Tibial artery (tissue), 4 donors: ENCODE measurements at regions not wholly inside any gene's neighbourhood (a gene's known extent, or its start where the extent isn't known, plus 50 kb on each side); places are given as distances from the start of the nearest gene placed in this dataset.
"Not testable (repeated sequence)": the region's sequence is repeated elsewhere in the genome, so short reads cannot be mapped to it uniquely, and the experiment has no call there.

Experiments used
- DNase-seq, 2 donors: peaks; one replicate each; pipeline ENCODE4 v3.0.0-alpha.2; 2019
- H3K27ac ChIP-seq, 2 donors: fragments of 200-600 bp; sonication (generic) in 1 of 2; 1 replicate in 1 of 2; 2 replicates in 1 of 2; pipeline ENCODE4 v1.5.1; 2018 to 2019; ENCODE audit warnings: mild to moderate bottlenecking in 1 of 2
- H3K27me3 ChIP-seq, 2 donors: fragments of 200-600 bp; sonication (generic) in 1 of 2; one replicate each; pipeline versions ENCODE4 v1.5.1 to v1.6.0; 2016 to 2019
- H3K36me3 ChIP-seq, 3 donors: fragments of 200-600 bp; sonication (generic) in 2 of 3; one replicate each; pipeline ENCODE4 v1.5.1; 2016 to 2019; ENCODE audit warnings: mild to moderate bottlenecking in 2 of 3
- H3K4me1 ChIP-seq, 4 donors: fragments of 200-600 bp; sonication (generic) in 2 of 4; 1 replicate in 3 of 4; 2 replicates in 1 of 4; pipeline ENCODE4 v1.5.1; 2016 to 2019
- H3K4me3 ChIP-seq, 2 donors: fragments of 200-600 bp; sonication (generic) in 1 of 2; 1 replicate in 1 of 2; 2 replicates in 1 of 2; pipeline ENCODE4 v1.5.1; 2018 to 2019; ENCODE audit warnings: mild to moderate bottlenecking in 2 of 2
- H3K9me3 ChIP-seq, 3 donors: fragments of 200-600 bp; sonication (generic) in 1 of 3; one replicate each; pipeline ENCODE4 v1.5.1; 2016 to 2019
- CTCF ChIP-seq, 2 experiments: fragments of 200-600 bp in 1 of 2; fragments of 450-650 bp in 1 of 2; IDR thresholded peaks; one replicate each; pipeline ENCODE4 v1.5.1; 2017 to 2019; ENCODE audit warnings: antibody characterized with exemption in 2 of 2, mild to moderate bottlenecking in 1 of 2, moderate library complexity in 1 of 2
- intact Hi-C: fragments of 100-400 bp; cut with DNase I; formaldehyde crosslinking; loops from one replicate; pipeline ENCODE4 v1.15.0; 2023; ENCODE audit warnings: low total_unique reads

GRCh38 chr1:187038784-187039183 lies 210.0 kb downstream of the PLA2G4A start:
- no peak for DNase-seq
- intact Hi-C loops = no loop called here
- H3K4me3 ChIP-seq = no peak overlapping the region
- H3K27me3 ChIP-seq = no peaks in the 10 kb centered on the region
- H3K9me3 ChIP-seq = no peaks in the 10 kb centered on the region
- no peaks in the 10 kb centered on the region for H3K4me1 ChIP-seq
- no peaks in the 10 kb centered on the region for H3K36me3 ChIP-seq
- no peak for TF ChIP-seq CTCF (IDR thresholded peaks at IDR 0.05)
- no peak overlapping the region for H3K27ac ChIP-seq

GRCh38 chr1:187041104-187041503 lies 212.4 kb downstream of the PLA2G4A start:
- no peak overlapping the region for H3K27ac ChIP-seq
- H3K9me3 ChIP-seq = no peaks in the 10 kb centered on the region
- no peak for DNase-seq
- H3K4me1 ChIP-seq = no peaks in the 10 kb centered on the region
- TF ChIP-seq CTCF (IDR thresholded peaks at IDR 0.05) = no peak
- no peak overlapping the region for H3K4me3 ChIP-seq
- intact Hi-C loops = no loop called here
- no peaks in the 10 kb centered on the region for H3K36me3 ChIP-seq
- H3K27me3 ChIP-seq = no peaks in the 10 kb centered on the region

- Histone ChIP-seq H3K27ac (no peak overlapping the region), H3K27me3 (no peaks in the 10 kb centered on the region), H3K4me3 (no peak overlapping the region), H3K36me3 (no peaks in the 10 kb centered on the region), H3K9me3 (no peaks in the 10 kb centered on the region), H3K4me1 (no peaks in the 10 kb centered on the region)
- intact Hi-C loops = no loop called here
- no peak for DNase-seq
- no peak for TF ChIP-seq CTCF (IDR thresholded peaks at IDR 0.05)
Measured at GRCh38 chr1:187042538-187042937, 213.8 kb downstream of the PLA2G4A start.

GRCh38 chr1:187043433-187043832 lies 214.7 kb downstream of the PLA2G4A start:
- H3K9me3 ChIP-seq, H3K4me3 ChIP-seq, H3K27ac ChIP-seq, intact Hi-C loops, H3K27me3 ChIP-seq, DNase-seq, H3K4me1 ChIP-seq, H3K36me3 ChIP-seq: not testable (repeated sequence)

- H3K4me3 ChIP-seq = no peak overlapping the region
- no peaks in the 10 kb centered on the region for H3K9me3 ChIP-seq
- intact Hi-C loops = no loop called here
- no peak for DNase-seq
- H3K27me3 ChIP-seq = no peaks in the 10 kb centered on the region
- no peak overlapping the region for H3K27ac ChIP-seq
- no peaks in the 10 kb centered on the region for H3K36me3 ChIP-seq
- TF ChIP-seq CTCF (IDR thresholded peaks at IDR 0.05) = no peak
- H3K4me1 ChIP-seq = no peaks in the 10 kb centered on the region
Measured at GRCh38 chr1:187044411-187044810, 215.7 kb downstream of the PLA2G4A start.

- Histone ChIP-seq H3K27ac (no peak overlapping the region), H3K4me3 (no peak overlapping the region), H3K36me3 (no peaks in the 10 kb centered on the region), H3K9me3 (no peaks in the 10 kb centered on the region), H3K27me3 (no peaks in the 10 kb centered on the region), H3K4me1 (no peaks in the 10 kb centered on the region)
- intact Hi-C loops = no loop called here
- DNase-seq = no peak
- no peak for TF ChIP-seq CTCF (IDR thresholded peaks at IDR 0.05)
Measured at GRCh38 chr1:187045371-187045770, 216.6 kb downstream of the PLA2G4A start.
